NB4 (cell line): ENCODE measurements at regions not wholly inside any gene's neighbourhood (a gene's known extent, or its start where the extent isn't known, plus 50 kb on each side); places are given as distances from the start of the nearest gene placed in this dataset.
A peak's percentile ranks its signal among the peaks of the same experiment; 100 is the strongest.

ENCODE experiments used
- DNase-seq: peaks from one replicate; pipeline ENCODE4 v3.0.0; 2010; ENCODE audit warnings: low read depth
- H3K4me3 ChIP-seq: one replicate; pipeline ENCODE4 v1.5.1; 2011; ENCODE audit warnings: mild to moderate bottlenecking, low read depth, low read length, moderate library complexity
- CTCF ChIP-seq: IDR thresholded peaks from one replicate; pipeline ENCODE4 v1.5.1; 2012; ENCODE audit warnings: low read depth, low read length
- MYC ChIP-seq: IDR thresholded peaks from 2 replicates; pipeline ENCODE4 v1.6.1; 2011; ENCODE audit warnings: low read depth, low read length
- POLR2A ChIP-seq: IDR thresholded peaks from 2 replicates; pipeline ENCODE4 v1.6.1; 2011; ENCODE audit warnings: mild to moderate bottlenecking; ENCODE audit not compliant: insufficient read length; ENCODE audit errors: extremely low read depth
- TF ChIP-seq, protein P1 (sequence below): IDR thresholded peaks from 2 replicates; pipeline ENCODE4 v1.6.1; 2011; ENCODE audit warnings: low read depth, low read length

DNA sequence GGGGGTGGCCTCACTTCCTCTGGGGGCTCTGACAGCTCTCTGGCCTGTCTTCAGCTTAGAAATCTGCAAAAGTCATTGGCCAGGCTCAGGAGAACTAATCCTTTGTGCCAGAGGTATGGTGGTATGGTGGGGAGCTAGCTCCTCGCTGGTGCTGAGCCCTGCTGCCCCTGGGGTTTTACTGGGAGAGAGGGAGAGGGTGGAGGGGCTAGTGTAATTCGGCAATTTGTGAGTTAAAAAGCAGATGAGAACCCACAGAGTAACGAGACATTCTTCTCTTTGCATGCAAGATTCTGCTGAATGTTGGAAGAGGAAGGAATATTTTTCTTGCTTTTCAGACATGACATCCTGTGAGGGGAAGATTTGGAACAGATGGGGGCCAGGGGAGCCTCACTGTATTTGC is 65.5 kb upstream of the SPRY4 start:
- peak; percentile 11 for DNase-seq
- TF ChIP-seq, protein P1, sequence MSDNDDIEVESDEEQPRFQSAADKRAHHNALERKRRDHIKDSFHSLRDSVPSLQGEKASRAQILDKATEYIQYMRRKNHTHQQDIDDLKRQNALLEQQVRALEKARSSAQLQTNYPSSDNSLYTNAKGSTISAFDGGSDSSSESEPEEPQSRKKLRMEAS = no peak
- TF ChIP-seq POLR2A (no peak), CTCF (no peak), MYC (no peak)
- no peak overlapping the region for H3K4me3 ChIP-seq

DNA sequence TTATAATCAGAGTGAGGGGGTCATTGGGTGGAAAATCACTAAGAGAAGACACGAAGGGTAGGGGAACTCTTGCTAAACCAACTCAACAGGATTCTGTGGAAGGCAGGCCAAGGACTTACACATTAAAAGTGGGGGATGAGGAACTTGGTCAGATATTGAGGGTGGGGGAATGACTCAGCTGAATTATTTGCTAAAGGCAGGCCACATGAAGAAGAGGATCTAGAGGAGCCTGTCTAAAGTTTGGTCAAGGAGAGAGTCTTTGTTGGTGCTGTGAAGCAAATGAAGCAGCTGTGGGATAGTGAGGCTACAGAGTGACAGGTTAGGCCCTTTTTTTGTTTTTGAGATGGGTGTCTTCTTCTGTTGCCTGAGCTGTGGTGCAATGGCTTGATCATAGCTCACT is 63.9 kb upstream of the SPRY4 start:
- TF ChIP-seq CTCF (no peak), MYC (no peak), POLR2A (no peak)
- TF ChIP-seq, protein P1 = no peak
- peak; percentile 92 for DNase-seq
- no peak overlapping the region for H3K4me3 ChIP-seq

- TF ChIP-seq CTCF (no peak), POLR2A (no peak), MYC (no peak)
- TF ChIP-seq, protein P1 = no peak
- no peak overlapping the region for H3K4me3 ChIP-seq
- DNase-seq = no peak
Measured at GRCh38 chr5:142387024-142387682, 62.3 kb upstream of the SPRY4 start.

DNA sequence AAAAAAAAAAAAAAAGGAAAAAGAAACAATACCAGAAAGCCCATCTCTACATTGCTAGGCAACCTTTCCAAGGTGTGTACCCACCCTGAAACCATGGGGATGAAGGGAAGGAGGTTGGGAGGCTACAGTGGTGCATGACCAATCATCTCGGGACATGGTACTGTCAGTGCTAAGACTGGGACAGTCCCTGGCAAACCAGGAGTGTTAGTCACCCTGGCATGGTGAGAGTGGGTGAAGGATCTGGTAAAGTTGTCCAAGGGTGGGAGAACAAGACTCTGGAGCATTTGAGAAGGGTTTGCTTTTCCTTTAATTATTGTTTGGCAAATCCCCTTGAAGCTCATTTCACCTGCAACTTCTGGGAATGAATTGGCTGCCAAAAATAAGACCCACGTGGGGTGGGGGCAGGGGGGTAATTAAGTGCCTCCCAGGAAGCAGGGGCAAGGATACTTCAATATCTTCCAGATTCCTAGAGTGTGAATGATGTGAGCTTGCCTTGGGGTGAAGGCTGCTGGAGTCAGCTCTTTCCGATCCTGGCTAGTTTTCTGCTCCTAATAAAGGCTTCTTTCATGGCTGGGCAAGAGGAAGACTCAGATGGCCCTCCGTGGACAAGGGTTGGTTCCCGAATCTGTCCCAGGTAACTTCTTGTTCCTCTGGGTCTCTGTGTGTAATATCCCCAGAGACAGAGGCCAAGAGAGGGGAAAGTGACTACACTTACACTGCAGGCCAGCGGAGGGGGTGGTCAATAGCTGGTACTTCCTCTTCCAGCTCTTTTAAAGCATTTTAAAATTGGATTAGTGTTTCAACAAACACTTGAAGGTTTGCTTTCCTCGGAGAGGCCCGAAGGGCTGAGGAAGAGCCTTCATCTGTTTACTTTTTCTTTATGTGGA is 61.6 kb upstream of the SPRY4 start:
- DNase-seq = peak; percentile 81
- TF ChIP-seq CTCF (no peak), POLR2A (no peak), MYC (no peak)
- TF ChIP-seq, protein P1 = no peak

GRCh38 chr5:142385194-142385593 is 60.4 kb upstream of the SPRY4 start:
- TF ChIP-seq POLR2A (no peak), CTCF (no peak), MYC (no peak)
- TF ChIP-seq, protein P1 = no peak
- no peak for DNase-seq
- H3K4me3 ChIP-seq = no peak overlapping the region

More for the DNA sequence above, 61.6 kb upstream of the SPRY4 start:
- no peak overlapping the region for H3K4me3 ChIP-seq
